ENCODE measurements at regions not wholly inside any gene's neighbourhood (a gene's known extent, or its start where the extent isn't known, plus 50 kb on each side); places are given as distances from the start of the nearest gene placed in this dataset.
"Not testable (repeated sequence)": the region's sequence is repeated elsewhere in the genome, so short reads cannot be mapped to it uniquely, and the experiment has no call there.

DNA sequence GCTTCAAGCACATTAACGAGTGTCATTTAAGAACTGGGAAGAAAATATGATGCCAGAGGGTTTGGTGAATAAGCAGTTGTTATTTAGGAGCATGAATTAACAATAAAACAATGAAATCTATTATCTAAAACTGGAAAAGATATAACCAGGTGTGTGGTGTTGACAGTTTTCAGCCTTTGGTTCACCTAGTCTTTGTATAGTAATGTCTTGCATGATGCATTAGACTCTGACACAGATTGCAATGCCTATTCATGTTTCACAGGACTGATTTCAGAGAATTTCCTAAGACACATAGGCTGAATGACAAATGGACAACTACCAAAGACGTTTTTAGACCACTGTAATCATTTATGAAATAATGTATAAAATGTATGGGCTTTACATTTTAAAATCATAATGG, 135.1 kb upstream of the CAV2 start:
- ATAC-seq (no peak), DNase-seq (no peak)
- intact Hi-C loops (cut with DNase I, micrococcal nuclease) = no loop called here

DNA sequence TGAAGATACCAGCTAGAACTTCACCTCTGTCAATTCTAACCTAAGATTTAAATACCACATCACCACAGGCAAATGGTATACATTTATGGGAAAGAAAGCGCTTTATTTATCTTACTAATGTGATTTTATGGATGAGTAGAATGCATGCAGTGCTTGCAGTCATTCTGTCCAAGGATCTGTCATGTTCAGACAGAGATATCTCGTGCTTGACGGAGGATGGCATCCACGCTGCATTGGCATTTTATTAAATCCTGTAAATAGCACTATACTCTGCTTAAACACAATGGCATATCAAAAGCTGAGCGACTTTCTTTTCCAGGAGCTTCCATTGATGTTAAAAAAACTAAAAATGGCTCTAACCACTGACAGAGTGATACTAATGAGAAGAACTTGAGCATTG, 133.7 kb upstream of the CAV2 start:
- DNase-seq = no peak
- ATAC-seq = no peak
- intact Hi-C loops (cut with DNase I, micrococcal nuclease) = no loop called here

DNA sequence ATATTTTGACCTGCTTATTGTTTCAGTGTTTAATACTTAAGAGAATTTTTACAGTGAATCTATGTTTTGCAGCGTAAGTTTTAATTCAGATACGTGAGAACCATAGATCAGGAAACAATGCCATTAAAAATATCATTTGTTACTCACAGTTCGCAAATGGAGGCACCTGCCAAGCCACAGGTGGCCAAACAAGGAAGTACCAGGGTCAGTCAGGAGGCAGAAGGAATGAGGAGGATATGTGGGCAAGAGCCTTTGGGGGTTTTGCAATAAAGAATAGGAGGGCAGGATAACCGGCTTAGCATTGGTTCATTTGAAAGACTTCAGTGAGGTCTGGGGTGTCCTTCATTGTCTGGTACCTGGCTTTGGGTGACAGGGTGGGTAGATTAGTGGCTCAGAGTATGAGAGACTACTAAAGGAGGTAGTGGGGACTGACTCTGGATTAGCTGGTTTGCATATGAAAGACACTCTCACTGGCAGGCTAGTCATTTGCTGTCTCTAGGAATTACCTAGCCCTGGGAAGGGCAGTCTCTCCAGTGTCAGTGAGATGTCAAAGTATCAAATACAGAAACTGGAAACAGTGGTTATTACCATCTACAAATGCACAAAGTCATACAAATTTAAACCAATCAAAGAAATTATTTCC, 132.2 kb upstream of the CAV2 start:
- intact Hi-C loops (cut with DNase I, micrococcal nuclease) = no loop called here
- ATAC-seq (no peak), DNase-seq (no peak)

DNA sequence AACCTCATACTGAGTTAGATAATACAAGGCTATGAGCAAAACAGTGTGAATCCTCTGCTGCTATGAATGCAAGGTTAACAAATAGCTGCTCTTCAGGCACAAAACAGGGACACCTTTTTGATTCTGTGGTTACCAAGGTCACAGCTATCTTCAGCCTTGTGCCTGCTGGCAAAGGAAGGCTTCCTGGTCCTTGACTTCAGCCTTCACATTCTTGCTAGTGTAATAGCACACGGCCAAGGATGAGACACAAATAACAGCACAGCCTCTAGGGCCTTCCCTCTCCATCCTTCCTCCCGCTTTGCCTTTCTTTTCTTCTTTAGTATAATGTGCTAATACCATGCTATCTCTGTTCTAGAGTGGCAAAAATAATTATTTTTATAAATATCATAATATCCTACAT, 130.6 kb upstream of the CAV2 start:
- DNase-seq (no peak), ATAC-seq (no peak)
- intact Hi-C loops (cut with DNase I, micrococcal nuclease) = no loop called here

DNA sequence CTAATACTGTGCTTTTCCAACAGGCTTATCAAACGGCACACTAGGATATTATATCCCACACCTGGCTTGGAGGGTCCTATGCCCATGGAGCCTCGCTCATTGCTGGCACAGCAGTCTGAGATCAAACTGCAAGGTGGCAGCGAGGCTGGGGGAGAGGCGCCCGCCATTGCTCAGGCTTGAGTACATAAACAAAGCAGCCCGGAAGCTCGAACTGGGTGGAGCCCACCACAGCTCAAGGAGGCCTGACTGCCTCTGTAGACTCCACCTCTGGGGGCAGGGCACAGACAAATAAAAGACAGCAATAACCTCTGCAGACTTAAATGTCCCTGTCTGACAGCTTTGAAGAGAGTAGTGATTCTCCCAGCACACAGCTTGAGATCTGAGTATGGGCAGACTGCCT, 128.0 kb upstream of the CAV2 start:
- ATAC-seq; DNase-seq; intact Hi-C loops (cut with DNase I, micrococcal nuclease): not testable (repeated sequence)

DNA sequence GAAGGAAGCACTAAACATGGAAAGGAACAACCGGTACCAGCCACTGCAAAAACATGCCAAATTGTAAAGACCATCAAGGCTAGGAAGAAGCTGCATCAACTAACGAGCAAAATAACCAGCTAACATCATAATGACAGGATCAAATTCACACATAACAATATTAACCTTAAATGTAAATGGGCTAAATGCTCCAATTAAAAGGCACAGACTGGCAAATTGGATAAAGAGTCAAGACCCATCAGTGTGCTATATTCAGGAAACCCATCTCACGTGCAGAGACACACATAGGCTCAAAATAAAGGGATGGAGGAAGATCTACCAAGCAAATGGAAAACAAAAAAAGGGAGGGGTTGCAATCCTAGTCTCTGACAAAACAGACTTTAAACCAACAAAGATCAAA, 126.3 kb upstream of the CAV2 start:
- ATAC-seq; intact Hi-C loops (cut with DNase I, micrococcal nuclease); DNase-seq: not testable (repeated sequence)

DNA sequence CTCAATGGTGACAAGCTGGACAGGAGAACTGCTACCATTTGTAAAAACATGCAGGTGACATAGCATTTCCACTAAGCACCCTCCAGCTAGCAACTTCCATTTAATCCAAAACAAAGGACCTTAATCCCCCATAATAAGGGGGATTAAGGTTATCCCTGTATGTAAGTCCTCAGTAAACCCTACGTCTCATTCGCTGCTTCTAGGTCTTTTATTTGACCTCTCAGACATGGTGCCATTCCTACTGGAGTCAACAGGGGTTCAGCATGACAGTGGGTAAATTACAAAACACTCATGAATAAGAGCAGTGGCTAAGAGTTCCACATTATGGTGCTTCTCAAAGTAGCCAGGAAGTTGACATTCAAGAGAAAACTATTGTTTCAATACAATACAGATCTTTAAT, 121.8 kb upstream of the CAV2 start:
- intact Hi-C loops (cut with DNase I, micrococcal nuclease) = no loop called here
- DNase-seq = no peak
- ATAC-seq = no peak

DNA sequence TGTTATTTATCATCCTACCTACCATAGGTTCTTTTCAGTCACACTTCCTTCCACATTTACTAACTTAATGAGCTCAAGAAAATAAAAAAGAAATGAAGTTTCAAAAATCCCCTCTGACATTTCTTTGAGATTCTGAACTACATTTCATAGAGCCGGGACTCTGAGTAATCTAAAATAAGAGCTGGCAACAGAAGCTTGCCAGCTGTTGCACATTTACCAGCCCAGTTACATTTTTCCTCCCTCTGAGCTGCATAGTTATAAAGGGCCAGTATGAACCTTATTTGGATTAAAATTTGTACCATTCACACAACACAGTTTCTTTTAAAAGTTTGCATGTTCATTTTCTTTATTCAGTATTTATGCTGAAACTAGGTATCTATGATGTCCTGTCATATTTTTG, 119.5 kb upstream of the CAV2 start:
- ATAC-seq = no peak
- no peak for DNase-seq
- intact Hi-C loops (cut with DNase I, micrococcal nuclease) = no loop called here

DNA sequence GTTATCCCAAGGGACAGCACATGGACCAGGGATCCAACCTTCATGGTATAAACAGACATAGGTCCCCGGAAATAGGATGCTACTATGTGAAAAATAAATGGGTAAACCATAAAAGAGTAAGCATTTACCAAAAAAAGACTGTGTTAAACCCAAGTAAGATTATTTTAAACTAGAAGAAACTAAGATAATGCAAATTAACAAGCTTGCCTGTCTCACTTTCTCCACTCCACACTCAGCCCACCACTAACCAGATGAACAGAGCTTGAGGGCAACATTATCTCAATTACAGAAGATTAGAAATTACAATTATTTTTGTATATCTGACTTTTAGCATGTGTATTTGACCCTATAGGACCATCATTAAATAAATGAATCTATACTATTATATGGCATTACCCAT, 117.2 kb upstream of the CAV2 start:
- DNase-seq (no peak), ATAC-seq (no peak)
- intact Hi-C loops (cut with DNase I, micrococcal nuclease) = no loop called here

DNA sequence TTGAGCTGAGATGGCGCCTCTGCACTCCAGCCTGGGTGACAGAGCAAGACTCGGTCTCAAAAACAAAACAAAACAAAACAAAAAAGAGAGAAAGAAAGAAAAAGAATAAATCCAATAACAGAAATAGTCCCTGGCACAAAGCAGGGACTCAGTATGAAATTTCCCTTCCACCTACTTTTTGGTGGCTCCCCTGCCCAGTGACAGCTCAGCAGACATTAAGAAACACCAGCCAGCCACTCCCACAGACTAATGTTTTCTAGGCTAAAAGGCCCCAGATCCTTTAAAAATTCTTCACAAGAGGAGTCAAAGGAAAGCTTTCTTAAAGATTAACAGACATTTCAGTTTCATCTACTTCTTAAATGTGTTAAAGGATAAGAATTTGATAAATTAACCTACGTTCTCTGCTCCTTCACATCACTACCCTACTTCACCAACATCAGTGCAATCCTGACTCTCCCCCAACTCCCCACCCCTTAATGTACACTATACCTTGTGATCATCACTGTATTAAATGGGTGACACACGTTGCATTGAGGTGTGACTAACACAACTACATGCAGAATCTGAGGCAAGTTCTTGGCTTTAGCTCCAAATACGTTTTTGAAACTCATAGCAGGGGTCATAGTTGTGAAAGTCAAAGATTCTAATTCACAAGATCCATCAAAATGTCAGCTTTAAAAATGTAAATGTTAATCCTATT, 114.5 kb upstream of the CAV2 start:
- ATAC-seq (no peak), DNase-seq (no peak)
- intact Hi-C loops (cut with DNase I, micrococcal nuclease) = no loop called here

DNA sequence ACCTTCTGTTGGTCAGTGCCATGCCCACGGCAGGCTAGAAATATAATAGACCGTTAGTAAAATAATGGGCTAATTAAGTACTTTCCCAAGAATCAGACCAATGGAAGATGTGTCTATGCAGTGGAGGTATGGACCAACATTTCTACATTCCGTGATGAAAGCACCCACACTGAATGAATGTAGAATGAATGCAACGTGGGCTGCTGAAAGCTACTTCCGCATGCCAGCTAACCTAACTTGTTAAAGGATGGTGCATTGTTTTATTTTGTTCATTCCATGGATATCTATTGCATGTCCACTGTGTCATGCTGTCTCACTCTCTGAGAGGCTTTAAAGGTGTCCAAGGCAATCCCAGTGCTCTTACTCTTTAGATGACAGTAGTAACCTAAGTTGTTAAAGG, 112.9 kb upstream of the CAV2 start:
- no peak for ATAC-seq
- no peak for DNase-seq

DNA sequence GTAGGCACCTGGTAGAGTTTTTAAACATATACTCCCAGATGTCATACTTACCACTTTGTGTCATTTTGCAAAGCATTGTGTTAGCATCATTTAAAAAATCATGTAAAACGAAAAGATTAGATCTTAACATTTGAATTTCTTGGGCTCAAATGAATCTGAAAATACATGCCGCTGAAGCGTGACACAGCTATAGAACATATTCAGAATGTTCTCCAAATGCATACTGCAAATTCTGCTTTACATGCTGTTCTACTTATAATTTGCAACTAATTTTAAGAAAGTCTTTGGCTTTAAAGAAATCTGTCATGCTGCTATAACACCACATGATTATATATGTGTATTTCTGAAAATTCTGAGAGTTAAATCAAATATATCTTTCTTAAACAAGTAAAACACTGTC, 109.2 kb upstream of the CAV2 start:
- DNase-seq (no peak), ATAC-seq (no peak)
- intact Hi-C loops (cut with DNase I, micrococcal nuclease) = no loop called here

More for the DNA sequence above, 112.9 kb upstream of the CAV2 start:
- intact Hi-C loops (cut with DNase I, micrococcal nuclease) = no loop called here

DNA sequence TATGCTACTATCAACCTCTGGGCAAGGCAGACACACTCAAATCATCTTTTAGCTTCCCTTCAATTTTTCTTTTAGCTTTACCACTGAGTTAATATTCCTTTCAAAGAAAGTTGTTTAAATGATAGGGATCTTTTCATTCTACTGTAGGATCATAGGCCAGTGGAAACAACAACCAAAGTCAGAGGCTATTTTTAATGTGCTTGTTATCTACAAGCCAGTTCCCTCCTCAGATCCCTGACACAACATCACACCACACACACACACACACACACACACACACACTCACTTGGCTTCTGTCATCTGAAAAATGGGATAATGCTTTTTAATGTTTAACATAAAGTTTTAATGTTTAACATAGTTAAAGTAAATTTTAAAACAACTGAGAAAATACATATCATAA, 106.7 kb upstream of the CAV2 start:
- ATAC-seq (no peak), DNase-seq (no peak)
- intact Hi-C loops (cut with DNase I, micrococcal nuclease) = no loop called here

DNA sequence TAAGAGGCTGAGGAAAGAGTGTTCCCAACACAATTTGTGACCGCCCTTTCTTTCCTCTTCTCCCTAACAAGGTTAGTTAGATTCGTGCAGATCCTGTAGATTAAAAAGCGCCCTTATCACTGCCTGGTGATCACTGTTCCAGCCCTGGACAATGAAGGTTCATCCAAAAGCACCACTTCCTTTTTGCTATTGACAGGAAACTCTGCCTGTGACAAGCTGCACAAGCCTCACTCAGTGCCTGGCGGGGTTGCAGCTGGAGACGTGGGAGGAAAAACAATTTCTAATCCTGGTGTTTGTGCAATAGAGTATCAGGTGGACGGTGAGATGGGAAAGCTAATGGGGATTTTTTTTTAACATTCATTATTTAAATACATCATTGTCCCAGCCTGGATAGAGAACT, 105.9 kb upstream of the CAV2 start:
- DNase-seq (no peak), ATAC-seq (no peak)
- intact Hi-C loops (cut with DNase I, micrococcal nuclease) = no loop called here

DNA sequence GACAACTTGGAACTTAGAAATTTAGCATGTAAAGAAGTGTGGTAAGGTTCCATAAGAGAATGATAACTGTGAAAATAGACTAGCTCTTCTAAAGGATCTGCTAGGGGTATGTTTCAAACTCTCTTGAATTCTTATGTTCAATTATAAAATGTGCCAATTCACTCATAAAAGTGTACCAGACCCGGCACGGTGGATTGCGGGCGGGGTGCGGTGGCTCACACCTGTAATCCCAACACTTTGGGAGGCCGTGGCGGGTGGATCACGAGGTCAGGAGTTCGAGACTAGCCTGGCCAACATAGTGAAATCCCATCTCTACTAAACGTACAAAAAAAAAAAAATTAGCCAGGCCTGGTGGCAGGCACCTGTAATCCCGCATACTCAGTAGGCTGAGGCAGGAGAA, 105.4 kb upstream of the CAV2 start:
- intact Hi-C loops (cut with DNase I, micrococcal nuclease) = no loop called here
- DNase-seq (no peak), ATAC-seq (no peak)

DNA sequence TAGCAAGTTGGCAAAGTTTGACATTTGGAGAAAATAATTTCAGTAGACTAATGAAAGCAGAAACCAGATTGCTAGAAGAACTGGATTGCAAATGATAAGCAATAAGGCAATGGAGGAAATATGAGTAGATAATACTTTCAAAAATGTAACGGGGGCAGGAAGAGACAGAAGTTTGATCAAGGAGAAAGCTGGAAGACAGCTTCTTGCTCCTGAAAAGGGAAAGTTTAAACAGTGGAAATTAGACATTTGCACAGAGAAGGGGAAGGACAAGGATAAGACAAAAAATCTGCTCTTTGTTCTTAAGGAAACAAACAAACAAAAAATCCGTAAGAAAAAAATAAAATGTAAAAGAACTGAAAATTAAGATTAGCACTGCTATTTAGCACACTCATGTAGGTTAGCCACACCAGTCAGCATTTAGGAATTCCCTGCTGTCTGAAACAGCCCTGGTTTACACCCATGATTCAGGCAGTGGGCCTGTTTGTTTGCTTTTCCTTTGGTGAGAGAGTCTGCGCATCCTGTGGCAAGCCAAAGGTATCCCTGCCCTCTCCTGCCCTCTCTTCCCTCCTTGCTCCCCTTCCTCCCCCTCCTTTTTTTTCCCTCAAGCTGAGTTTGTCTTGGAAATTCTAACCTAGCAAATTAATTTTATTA, 104.3 kb upstream of the CAV2 start:
- DNase-seq (no peak), ATAC-seq (no peak)
- intact Hi-C loops (cut with DNase I, micrococcal nuclease) = no loop called here

DNA sequence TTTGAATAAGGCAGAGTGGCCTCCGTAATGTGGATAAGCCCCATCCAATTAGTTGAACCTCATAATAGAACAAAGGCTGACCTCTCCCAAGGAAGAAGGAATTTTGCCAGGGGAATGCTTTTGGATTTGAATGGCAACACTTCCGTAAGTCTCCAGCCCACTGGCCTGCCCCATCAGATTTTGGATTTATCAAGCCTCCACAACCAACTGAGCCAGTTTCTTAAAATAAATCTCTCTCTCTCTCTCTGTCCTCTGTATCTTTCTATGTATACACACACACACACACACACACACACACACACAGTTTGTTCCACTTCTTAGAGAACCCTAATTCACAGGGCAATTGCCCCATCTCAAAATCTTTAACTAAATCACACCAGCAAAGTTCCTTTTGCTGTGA, 100.9 kb upstream of the CAV2 start:
- intact Hi-C loops (cut with DNase I, micrococcal nuclease) = no loop called here
- ATAC-seq (no peak), DNase-seq (no peak)

DNA sequence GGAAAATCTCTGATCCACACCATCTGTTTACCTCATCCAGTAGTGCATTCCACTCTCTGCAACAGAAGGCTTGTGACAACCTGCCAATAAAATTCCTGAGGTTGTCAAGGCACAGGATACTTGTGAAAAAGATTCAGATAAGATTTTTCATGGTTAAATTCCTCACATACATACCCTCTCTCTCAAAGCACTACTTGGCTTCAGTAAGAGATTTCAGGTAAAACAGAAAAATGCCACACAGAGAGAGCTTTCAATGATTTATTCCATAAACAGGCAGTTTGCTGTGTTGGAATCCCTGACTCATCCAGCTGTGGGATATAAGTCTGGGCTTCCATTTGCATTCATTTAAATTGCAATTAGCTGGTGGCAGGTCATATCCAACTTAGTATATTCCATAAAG, 99.7 kb upstream of the CAV2 start:
- ATAC-seq = no peak
- no peak for DNase-seq
- intact Hi-C loops (cut with DNase I, micrococcal nuclease) = no loop called here

DNA sequence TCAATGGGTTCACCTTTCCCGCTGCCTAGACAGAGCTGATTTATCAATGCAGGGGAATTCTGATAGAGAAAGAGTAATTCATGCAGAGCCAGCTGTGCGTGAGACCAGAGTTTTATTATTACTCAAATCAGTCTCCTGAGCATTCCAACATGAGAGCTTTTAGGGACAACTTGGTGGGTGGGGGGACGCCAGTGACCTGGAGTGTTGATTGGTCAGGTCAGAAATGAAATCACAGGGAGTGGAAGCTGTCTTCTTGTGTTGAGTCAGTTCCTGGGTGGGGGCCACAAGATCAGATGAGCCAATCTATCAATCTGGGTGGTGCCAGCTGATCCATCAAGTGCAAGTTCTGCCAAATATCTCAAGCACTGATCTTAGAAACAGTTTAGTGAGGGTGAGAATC, 99.0 kb upstream of the CAV2 start:
- no peak for DNase-seq
- no peak for ATAC-seq
- intact Hi-C loops (cut with DNase I, micrococcal nuclease) = no loop called here

DNA sequence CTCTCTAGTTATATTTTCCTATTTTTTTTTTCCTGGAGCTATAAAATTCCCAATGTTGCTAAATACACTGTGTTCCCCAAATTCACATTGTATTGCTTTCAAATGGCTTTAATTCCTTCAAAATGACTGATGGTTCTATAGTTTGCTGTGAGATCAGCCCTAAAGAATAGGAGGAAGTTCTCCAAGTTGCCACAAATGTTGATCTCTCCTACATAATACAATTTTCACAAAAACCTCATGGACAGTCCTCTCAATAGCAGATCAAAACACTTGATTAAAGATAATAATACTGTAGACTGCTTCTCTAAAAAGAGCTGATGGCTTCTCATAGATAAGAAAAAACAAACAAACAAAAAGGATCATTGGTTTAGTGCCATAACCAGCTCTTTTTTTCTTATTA, 97.8 kb upstream of the CAV2 start:
- intact Hi-C loops (cut with DNase I, micrococcal nuclease) = no loop called here
- no peak for ATAC-seq
- DNase-seq = no peak

DNA sequence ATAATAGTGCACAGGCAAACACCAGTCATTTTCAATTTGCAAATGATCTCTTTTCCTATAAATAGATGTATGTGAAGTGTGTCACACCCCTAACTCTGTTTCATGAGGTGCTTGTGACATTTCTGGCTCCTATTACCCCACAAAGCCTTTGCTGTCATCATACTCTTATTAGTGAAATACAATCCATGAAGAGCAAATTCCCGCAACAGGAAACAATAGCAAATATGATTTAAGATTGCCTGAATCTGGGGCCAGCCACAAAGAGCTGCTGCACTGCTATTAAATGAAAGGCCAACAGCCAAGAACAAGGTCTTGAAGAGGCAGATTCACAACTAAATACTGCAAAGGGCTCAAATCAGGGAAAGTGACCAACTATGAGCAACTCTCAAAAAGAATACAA, 96.3 kb upstream of the CAV2 start:
- ATAC-seq (no peak), DNase-seq (no peak)
- intact Hi-C loops (cut with DNase I, micrococcal nuclease) = no loop called here
